HL-60/S4 treated with phorbol 12-myristate 13-acetate at 8.2 ng/mL for 4 days and 3 days (cell line): ENCODE measurements at regions not wholly inside any gene's neighbourhood (a gene's known extent, or its start where the extent isn't known, plus 50 kb on each side); places are given as distances from the start of the nearest gene placed in this dataset.

Experiments used
- in situ Hi-C: fragments of 300-500 bp; cut with MboI; formaldehyde crosslinking; loops from 2 replicates; pipeline ENCODE4 v1.15.0; 2022; ENCODE audit warnings: low sequenced_read_pairs

- in situ Hi-C loops: no loop called here
These were observed 61.7 kb upstream of the PPP2R2B start for GRCh38 chr5:146940295-146940694.

DNA sequence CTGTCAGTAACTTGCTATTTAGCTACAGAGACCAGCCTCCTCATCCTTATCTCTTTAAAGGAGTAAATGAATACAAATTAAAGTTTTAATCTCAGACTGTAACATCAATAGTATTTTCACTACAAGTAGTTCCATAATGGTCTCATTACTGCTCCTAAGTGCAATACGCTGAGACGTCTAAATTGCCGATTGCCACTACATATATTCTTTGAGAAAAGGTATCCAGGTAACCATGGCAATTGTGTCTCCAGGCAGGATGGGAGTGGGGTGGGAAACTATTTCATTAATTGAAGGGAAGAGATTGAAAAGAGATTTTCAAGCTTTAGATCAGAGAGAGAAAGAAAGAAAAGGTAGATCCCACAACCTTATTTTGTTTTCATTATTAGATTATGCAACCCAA is 65.5 kb upstream of the PPP2R2B start:
- in situ Hi-C loops: no loop called here

DNA sequence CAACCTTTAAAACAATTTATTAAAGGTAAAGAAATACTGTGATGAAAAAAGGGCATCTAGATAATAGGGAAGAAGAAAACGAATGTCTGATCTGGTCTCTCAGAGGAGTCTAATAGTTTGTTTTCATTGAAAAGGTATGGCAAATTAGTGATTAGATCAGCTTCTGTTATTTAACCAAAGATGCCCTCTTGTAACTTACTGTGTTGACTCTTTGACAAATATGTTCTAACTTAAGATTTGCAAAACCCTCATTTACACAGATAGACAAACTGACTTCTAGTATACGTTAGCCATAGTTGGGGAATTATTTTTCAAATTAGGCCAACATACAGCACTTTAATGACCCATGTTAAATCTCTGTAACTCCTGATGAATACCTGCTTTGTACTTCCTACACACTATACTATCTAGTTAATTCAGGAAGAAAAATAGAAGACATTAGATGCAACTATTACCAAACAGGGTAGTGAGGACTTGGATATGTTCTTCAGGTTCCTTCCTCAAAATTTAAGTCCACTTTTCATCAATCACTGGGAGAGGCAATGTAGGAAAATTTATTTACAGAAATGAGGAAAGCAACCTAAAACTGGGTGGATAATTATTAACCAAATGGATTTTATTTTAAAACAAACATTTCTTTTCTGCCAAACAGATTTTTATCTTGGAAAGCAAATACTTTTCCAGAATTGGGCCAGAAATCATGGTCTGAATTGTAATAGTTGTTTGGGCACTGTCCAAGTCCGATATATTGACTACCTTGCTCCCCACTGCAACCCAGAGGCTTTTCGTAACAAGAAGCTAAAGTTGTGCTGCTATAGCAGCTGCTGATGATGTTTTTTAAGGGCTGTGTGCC is 66.4 kb upstream of the PPP2R2B start:
- in situ Hi-C loops: no loop called here

DNA sequence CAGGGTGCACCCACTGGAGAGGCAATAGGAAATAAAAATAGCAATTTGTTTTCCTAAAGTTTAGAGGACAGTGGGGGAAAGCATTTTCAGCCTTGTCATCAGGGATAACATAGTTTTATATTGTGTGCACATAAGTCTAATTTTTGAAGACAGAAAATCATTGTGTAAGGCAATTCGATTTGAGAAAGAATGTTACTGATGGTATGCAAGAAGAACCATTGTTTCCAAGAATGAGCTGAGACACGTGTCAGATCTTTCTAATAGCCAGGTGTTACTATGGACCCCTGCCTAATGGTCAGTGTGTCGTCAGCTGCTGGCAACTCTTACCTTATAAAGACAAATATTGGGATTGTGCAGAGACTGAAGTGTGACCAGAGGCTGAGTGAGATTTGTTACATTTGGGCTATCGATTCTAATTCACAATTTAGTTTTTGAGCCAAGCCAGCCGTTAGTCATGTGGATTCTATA is 67.1 kb upstream of the PPP2R2B start:
- in situ Hi-C loops: no loop called here

DNA sequence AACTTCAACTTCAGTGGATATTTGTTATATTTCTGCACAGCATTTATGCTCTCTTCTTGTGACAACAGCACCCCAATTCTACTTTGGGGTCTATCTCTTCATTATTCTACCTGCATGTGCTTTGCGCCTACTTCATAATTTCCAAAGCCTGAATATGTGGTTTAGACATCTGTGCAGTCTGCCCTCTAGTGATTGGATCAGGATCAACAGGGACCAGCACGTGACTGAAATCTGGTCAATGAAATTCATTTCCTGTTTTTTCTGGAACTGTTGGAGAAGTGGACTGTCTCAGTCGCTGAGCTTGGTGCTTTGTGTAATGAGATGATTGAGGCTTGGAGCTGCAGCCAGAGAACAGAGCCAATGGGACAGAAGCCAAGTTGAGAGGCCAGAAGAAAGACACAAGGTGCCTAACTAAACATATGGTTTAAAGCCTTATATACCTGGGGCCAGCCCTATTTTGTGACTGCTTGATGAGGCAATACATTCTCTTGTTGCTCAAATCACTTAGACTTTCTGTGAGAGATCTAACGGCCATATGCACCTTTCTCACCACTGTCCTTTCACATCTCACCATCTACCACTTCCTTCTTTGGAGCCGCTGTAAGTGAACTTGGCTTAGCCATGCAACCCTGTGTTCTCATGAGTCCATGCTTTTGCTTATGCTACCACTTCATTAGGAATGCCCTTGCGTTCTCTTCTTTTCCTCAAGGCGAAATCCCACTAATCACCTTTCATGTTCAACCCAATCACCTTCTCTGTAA is 68.8 kb upstream of the PPP2R2B start:
- in situ Hi-C loops: no loop called here

- in situ Hi-C loops: no loop called here
These were observed 70.1 kb upstream of the PPP2R2B start for GRCh38 chr5:146948666-146949065.

DNA sequence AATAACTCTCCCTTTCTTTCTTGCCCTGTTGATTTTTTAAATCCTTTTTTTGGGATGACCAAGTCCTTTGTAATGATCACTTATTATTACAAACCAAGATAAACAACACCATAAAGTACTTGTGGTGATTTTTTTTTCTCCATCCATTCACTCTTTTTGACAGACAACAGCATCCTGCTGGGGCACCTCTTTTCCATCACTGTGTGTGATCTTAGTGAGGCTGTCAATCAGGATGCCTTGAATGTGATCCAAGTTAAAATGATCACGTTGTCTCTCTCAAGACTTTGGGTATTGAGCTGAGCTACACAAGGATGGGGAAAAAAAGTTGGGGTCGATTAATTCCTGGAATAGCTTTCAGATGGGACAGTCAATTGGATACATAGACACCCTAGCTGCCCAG is 73.6 kb upstream of the PPP2R2B start:
- in situ Hi-C loops: loop anchor here (25.0 kb wide), 2 partner anchors 290 to 415 kb away; no protein-coding TSS in a partner anchor

- in situ Hi-C loops: loop anchor here (25.0 kb wide), 2 partner anchors 294 to 419 kb away; no protein-coding TSS in a partner anchor
These were observed 77.7 kb upstream of the PPP2R2B start for GRCh38 chr5:146956217-146956616.

- in situ Hi-C loops: loop anchor here (25.0 kb wide), 2 partner anchors 297 to 422 kb away; no protein-coding TSS in a partner anchor
These were observed 80.8 kb upstream of the PPP2R2B start for GRCh38 chr5:146959360-146959759.

GRCh38 chr5:146962801-146963355 is 84.3 kb upstream of the PPP2R2B start:
- in situ Hi-C loops: loop anchor here (25.0 kb wide), 2 partner anchors 301 to 426 kb away; no protein-coding TSS in a partner anchor

GRCh38 chr5:146965761-146966659 is 87.5 kb upstream of the PPP2R2B start:
- in situ Hi-C loops: loop anchor here (25.0 kb wide), 2 partner anchors 304 to 429 kb away; no protein-coding TSS in a partner anchor

DNA sequence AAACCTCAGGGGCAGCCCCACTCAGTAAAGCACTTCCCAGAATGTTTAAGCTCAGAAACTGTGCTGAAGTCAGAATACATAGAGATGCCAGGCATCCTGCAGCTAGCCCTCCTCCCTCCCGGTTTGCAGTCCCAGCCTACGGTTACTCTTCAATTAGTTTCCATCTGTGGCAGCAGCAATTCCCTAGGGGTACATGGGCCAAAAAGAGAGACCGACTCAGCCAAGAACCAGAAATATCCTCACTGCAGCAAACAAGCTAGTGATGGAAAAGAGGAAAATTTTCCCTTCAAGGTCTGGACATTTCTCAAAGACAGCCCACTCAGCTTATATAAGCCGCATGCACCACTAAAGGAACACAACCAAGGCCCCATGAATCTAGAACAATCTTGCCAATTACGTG is 89.1 kb upstream of the PPP2R2B start:
- in situ Hi-C loops: loop anchor here (25.0 kb wide), 2 partner anchors 305 to 430 kb away; no protein-coding TSS in a partner anchor

- in situ Hi-C loops: loop anchor here (25.0 kb wide), 2 partner anchors 309 to 434 kb away; no protein-coding TSS in a partner anchor
These were observed 92.8 kb upstream of the PPP2R2B start for GRCh38 chr5:146971401-146971800.

GRCh38 chr5:146986469-146986868 is 107.9 kb upstream of the PPP2R2B start:
- in situ Hi-C loops: no loop called here

GRCh38 chr5:146993876-146994530 is 115.4 kb upstream of the PPP2R2B start:
- in situ Hi-C loops: no loop called here

DNA sequence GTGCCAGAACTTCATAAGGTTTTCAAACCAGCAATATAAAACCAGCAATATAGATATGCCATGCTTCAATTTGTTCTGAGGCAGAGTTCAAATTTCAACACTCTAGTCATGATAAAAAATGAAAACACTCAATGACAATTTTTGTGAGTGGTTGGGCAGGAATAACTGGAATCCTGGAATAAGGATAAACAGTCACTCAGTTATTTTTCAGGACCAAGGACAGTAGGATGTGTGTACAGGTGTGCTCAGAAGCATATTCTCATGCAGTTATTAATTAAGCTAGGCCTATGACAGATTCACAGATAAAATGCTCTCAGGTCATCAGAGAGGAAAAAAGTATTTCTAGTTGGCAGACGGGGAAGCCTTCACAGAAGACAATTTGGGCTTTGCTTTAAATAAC is 117.3 kb upstream of the PPP2R2B start:
- in situ Hi-C loops: no loop called here

- in situ Hi-C loops: no loop called here
These were observed 136.8 kb upstream of the PPP2R2B start for GRCh38 chr5:147015405-147015804.

GRCh38 chr5:147017191-147017590 is 138.6 kb upstream of the PPP2R2B start:
- in situ Hi-C loops: no loop called here

DNA sequence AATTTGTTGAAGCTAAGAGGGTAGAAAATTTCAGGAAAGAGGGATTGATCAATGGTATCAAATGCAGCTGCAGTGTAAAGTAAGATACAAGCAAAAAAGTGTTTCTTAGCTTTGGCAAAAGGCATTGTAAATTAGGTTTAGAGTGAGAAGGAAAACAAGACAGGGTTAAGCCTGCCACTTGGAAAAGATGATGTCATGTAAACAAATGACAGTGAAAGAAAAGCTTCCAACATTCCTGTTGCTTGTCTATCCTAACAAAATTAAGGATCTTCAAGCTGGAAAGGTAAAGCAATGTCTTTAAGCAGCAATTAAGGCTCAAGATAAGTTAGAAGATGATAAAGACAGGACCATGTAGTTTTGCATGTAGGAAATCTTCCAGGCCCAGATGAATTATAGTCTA is 139.1 kb upstream of the PPP2R2B start:
- in situ Hi-C loops: no loop called here

GRCh38 chr5:147018812-147019211 is 140.3 kb upstream of the PPP2R2B start:
- in situ Hi-C loops: no loop called here
